Fibroblast of villous mesenchyme (primary cell): ENCODE measurements at regions not wholly inside any gene's neighbourhood (a gene's known extent, or its start where the extent isn't known, plus 50 kb on each side); places are given as distances from the start of the nearest gene placed in this dataset.
A peak's percentile ranks its signal among the peaks of the same experiment; 100 is the strongest.

Experiments used
- DNase-seq: peaks from one replicate; pipeline ENCODE4 v3.0.0-alpha.2; 2010; ENCODE audit warnings: low read depth
- H3K4me3 ChIP-seq: 2 replicates; pipeline ENCODE4 v1.5.1; 2011; ENCODE audit warnings: low read depth, mild to moderate bottlenecking, low read length
- TF ChIP-seq, protein P1 (sequence below): IDR thresholded peaks from 2 replicates; pipeline ENCODE4 v1.5.1; 2012; ENCODE audit warnings: low read depth, mild to moderate bottlenecking, low read length; ENCODE audit not compliant: insufficient read depth

DNA sequence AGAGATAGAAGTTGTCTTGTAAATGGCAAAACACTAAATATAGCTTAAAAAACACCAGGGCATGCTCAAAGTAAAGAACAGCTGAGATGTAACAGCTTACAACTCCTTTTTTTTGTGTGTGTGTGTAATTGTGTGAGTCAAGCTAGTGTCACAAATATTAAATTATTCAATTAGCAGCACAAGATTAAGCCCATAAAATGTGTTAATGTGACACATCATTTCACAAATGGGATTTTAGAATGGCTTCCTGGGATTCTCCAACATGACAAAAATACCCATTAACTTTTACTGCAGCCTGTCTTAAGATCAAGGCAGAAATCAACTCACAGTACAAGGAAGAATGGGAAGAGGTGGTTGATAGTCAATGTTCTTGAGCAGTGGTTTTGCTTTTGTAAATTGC, 251.4 kb downstream of the KIF20B start:
- TF ChIP-seq, protein P1, sequence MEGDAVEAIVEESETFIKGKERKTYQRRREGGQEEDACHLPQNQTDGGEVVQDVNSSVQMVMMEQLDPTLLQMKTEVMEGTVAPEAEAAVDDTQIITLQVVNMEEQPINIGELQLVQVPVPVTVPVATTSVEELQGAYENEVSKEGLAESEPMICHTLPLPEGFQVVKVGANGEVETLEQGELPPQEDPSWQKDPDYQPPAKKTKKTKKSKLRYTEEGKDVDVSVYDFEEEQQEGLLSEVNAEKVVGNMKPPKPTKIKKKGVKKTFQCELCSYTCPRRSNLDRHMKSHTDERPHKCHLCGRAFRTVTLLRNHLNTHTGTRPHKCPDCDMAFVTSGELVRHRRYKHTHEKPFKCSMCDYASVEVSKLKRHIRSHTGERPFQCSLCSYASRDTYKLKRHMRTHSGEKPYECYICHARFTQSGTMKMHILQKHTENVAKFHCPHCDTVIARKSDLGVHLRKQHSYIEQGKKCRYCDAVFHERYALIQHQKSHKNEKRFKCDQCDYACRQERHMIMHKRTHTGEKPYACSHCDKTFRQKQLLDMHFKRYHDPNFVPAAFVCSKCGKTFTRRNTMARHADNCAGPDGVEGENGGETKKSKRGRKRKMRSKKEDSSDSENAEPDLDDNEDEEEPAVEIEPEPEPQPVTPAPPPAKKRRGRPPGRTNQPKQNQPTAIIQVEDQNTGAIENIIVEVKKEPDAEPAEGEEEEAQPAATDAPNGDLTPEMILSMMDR = no peak
- no peak overlapping the region for H3K4me3 ChIP-seq
- no peak for DNase-seq

DNA sequence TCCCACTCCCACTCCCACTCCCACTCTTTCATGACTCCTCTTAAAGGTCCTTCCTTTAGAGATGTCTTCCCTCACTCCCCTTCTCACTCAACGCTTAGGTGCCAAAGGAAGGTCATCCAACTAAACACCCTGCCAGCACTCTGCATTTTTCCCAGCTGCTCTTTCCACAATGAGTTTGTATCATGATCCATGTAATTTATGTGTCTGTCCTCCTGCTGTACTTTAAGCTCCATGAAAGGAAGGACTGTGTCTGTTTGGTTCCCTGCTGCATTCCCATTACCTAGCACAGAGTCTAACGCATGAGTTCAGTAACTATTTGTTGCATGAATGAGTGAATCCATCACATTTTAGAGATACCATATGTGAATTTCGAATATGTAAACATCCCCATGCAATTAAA, 252.7 kb downstream of the KIF20B start:
- TF ChIP-seq, protein P1 = no peak
- H3K4me3 ChIP-seq = no peak overlapping the region
- peak; percentile 31 for DNase-seq

DNA sequence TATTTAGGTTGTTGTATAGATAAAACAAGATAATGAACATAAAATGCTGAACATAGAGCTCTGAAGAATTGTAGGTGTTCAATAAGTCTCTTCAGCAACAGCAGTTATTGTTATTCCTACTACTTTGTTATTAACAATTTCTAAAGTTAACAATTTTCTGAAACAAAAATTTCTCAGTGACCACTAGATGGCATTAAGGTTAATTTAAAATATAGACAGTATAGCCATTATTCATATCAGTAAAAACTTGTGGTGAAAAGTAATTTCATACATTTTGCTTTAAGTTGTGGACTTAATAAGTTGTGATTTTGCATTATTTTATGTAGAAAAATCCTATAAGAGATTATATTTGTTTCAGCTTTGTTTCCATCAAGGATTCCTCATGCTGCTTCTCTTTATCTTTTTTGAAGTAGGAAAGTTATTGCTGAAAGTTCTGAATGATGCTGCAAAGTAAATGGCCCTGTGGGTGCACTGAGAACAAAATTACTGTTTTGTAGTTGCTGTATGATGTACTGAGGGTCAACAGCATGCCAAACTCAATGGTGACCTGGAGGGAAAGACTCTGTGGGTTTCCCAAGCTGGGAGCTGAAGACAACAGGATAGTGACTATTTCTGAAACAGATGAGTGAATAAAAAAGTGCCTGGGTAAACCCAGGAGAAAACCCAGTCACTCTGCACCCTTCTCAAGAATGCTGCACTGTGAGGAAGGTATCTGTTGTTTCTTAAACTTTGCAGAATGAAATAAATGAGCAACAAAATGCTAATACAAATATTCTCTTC, 253.6 kb downstream of the KIF20B start:
- DNase-seq = no peak
- TF ChIP-seq, protein P1 = peak; percentile 35
- H3K4me3 ChIP-seq = no peak overlapping the region

DNA sequence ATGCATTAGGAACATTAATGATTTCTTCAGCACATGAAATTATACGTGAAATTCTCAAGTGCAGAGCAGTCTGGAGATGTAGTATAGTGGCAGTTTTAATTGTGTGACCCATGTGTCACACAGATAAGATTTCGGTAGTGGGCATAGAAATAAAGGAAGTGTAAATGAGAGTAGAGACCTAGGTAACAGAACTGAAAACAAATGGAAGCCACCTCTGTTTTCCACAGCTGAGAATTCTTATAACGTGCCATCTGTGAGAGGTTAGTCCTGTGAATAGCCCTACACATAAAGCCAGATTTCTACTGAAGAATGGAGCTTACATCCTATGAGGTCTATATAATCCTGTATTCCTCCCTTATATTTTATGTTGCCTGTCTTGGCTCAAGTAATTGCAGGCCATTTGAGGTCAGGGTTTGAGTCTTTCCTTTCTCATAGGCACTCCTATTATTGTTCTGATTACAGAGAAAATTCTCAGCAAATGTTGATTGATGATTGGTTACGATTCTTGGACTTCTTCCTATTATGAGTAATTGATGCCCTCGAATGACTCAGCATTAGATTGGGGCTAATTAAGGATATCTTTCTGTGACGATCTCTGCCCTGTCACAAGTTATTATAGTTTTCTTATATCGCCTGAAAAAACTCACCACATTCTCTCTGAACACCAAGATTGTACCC, 258.2 kb downstream of the KIF20B start:
- no peak overlapping the region for H3K4me3 ChIP-seq
- TF ChIP-seq, protein P1 = no peak
- no peak for DNase-seq

DNA sequence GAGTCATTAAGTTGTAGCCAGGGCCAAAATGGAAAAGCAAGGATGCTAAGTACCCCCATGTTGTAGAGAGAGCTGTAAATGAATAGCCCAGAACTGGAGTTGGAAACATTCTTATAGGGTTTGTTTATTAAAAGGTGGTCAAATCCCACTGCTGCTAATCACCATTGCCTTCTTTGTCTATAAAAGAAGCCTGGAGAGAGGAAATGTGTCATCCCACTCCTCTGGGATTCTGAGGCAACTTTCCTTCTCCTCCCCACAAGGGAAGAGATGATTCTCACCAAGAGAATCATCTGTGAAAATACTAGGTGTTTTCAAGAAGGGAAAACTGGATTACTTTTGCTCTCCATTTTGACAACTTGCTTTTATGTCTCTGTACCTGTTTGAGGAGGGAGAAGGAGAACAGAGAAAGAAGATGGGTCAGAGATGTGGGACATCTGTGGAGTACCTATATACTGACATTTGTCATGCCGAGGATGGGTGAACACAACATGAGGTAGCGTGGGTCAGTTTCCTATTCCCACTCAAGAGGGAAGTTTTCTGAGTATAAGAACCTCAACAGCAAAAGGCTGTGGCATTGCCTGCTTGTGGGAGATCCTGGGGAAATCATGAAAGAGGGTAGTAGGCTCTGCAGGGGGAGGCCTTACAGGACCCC, 262.2 kb downstream of the KIF20B start:
- TF ChIP-seq, protein P1 = no peak
- peak; percentile 37 for DNase-seq
- no peak overlapping the region for H3K4me3 ChIP-seq

DNA sequence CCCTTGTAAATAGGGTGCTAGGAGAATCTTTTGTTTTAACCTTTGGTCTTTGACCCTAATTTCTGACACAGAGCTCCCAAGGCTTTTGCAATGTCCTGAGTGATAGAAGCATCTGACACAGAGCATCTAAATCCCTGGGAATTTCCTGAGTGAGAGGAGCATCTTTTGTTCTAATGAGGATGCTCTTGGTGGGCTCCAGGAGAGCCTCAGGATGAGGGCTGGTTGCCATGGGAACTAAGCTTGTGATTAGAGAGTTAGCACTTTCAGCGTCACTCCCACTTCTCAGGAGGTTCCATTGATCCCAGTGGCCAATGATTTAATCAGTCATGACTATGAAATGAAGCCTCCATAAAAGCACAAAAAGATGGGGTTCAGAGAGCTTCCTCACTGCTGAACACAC, 264.8 kb downstream of the KIF20B start:
- H3K4me3 ChIP-seq = no peak overlapping the region
- DNase-seq = no peak
- TF ChIP-seq, protein P1 = no peak
